Upper lobe of left lung (tissue), 6 donors: ENCODE measurements at regions not wholly inside any gene's neighbourhood (a gene's known extent, or its start where the extent isn't known, plus 50 kb on each side); places are given as distances from the start of the nearest gene placed in this dataset.
"Not testable (repeated sequence)": the region's sequence is repeated elsewhere in the genome, so short reads cannot be mapped to it uniquely, and the experiment has no call there.

Experiments used
- ATAC-seq, 2 donors: fragments of 200-7000 bp; cut with Tn5 transposase; one replicate each; pipeline ENCODE4 v1.9.1; 2022; ENCODE audit warnings: mild to moderate bottlenecking in 2 of 2, moderate library complexity in 2 of 2; ENCODE audit not compliant: low FRiP score in 2 of 2
- DNase-seq, 2 donors: peaks; one replicate each; pipeline ENCODE4 v3.0.0-alpha.2; 2019 to 2020
- H3K27ac ChIP-seq, 4 donors: fragments of 200-600 bp; sonication (generic); one replicate each; pipeline ENCODE4 v1.5.1; 2016 to 2019
- H3K27me3 ChIP-seq, 4 donors: fragments of 200-600 bp; sonication (generic); one replicate each; pipeline ENCODE4 v1.5.1; 2017 to 2019
- H3K36me3 ChIP-seq, 4 donors: fragments of 200-600 bp; sonication (generic); one replicate each; pipeline ENCODE4 v1.5.1; 2016 to 2019
- H3K4me1 ChIP-seq, 4 donors: fragments of 200-600 bp; sonication (generic); one replicate each; pipeline ENCODE4 v1.5.1; 2018 to 2019
- H3K4me3 ChIP-seq, 4 donors: fragments of 200-600 bp; sonication (generic); one replicate each; pipeline ENCODE4 v1.5.1; 2017 to 2019; ENCODE audit warnings: mild to moderate bottlenecking in 2 of 4, moderate library complexity in 1 of 4
- H3K9me3 ChIP-seq, 4 donors: fragments of 200-600 bp; sonication (generic); one replicate each; pipeline ENCODE4 v1.5.1; 2018 to 2019
- CTCF ChIP-seq, 6 experiments: fragments of 450-650 bp in 4 of 6; fragments of 200-600 bp in 2 of 6; sonication (generic) in 2 of 6; IDR thresholded peaks; one replicate each; pipeline ENCODE4 v1.5.1; 2016 to 2019; ENCODE audit warnings: antibody characterized with exemption in 6 of 6
- EP300 ChIP-seq, 4 donors: sonication (generic); formaldehyde crosslinking; IDR thresholded peaks; one replicate each; pipeline ENCODE4 v1.5.1; 2017; ENCODE audit warnings: antibody characterized with exemption in 4 of 4, control low read depth in 2 of 4
- POLR2A ChIP-seq, 4 donors: fragments of 450-650 bp; IDR thresholded peaks; one replicate each; pipeline ENCODE4 v1.5.1; 2016 to 2017; ENCODE audit warnings: antibody characterized with exemption in 4 of 4, mild to moderate bottlenecking in 2 of 4
- POLR2AphosphoS5 ChIP-seq, 2 donors: sonication (generic); formaldehyde crosslinking; IDR thresholded peaks; one replicate each; pipeline ENCODE4 v1.5.1; 2017; ENCODE audit warnings: antibody characterized with exemption in 2 of 2
- WGBS, 2 donors: methylation state at CpG; one replicate each; pipeline ENCODE4 v1.1.5; 2017 to 2018; 5-methylcytosine and 5-hydroxymethylcytosine counted together
- donor health status: DM: no; HTN: no; CAD: no; lungs with moderate emphysema.
- donor health status: DM: no; HTN: yes; CAD: no; lungs with severe emphysema.

- Histone ChIP-seq H3K4me3 (no peak overlapping the region), H3K36me3 (no peaks in the 10 kb centered on the region), H3K9me3 (no peaks in the 10 kb centered on the region), H3K27me3 (no peaks in the 10 kb centered on the region), H3K27ac (no peak overlapping the region), H3K4me1 (peaks cover 0 to 5% (median 2%) of the 10 kb centered on the region in 4 donors)
- 97 to 100% methylated on average over 3 of the region's 3 CpGs for WGBS, 2 donors
- ATAC-seq (no peak), DNase-seq (no peak)
- TF ChIP-seq POLR2A (IDR thresholded peaks at IDR 0.05) = no peak
- no peak for TF ChIP-seq POLR2AphosphoS5 (IDR thresholded peaks at IDR 0.05)
- no peak for TF ChIP-seq EP300 (IDR thresholded peaks at IDR 0.05)
- TF ChIP-seq CTCF (IDR thresholded peaks at IDR 0.05) = no peak
These were observed 75.3 kb upstream of the TGFBR2 start for GRCh38 chr3:30531017-30531570.

DNA sequence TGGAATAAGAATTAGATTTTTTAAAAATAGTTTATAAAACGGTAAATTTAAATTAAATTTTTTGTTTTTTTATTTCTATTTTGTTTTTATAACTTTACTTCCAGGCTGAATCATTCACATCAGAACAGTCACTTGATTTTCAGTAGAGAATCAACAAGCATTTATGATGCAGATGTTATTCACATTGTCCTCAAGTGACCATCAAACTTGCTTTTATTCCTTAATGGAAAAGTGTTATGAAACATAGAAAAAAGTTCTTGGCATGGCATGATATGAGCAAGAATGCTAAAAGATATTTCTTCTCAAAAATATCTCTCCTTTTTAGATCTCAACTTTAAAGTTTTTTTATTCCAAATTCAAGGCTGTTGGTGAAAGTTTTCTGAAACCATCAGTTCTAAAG, 70.9 kb upstream of the TGFBR2 start:
- DNase-seq = no peak
- ATAC-seq = no peak
- 81 to 96% methylated on average over 1 of the region's 1 CpG for WGBS, 2 donors

GRCh38 chr3:30538791-30539190, 67.6 kb upstream of the TGFBR2 start:
- ATAC-seq = no peak

More for the DNA sequence above, 70.9 kb upstream of the TGFBR2 start:
- no peak for TF ChIP-seq CTCF (IDR thresholded peaks at IDR 0.05)
- no peak for TF ChIP-seq POLR2AphosphoS5 (IDR thresholded peaks at IDR 0.05)
- no peak for TF ChIP-seq EP300 (IDR thresholded peaks at IDR 0.05)
- TF ChIP-seq POLR2A (IDR thresholded peaks at IDR 0.05) = no peak
- H3K9me3 ChIP-seq = no peaks in the 10 kb centered on the region
- H3K36me3 ChIP-seq = no peaks in the 10 kb centered on the region
- no peaks in the 10 kb centered on the region for H3K27me3 ChIP-seq
- peaks cover 0 to 3% (median 0%) of the 10 kb centered on the region in 4 donors for H3K4me1 ChIP-seq
- H3K27ac ChIP-seq = no peak overlapping the region
- no peak overlapping the region for H3K4me3 ChIP-seq

GRCh38 chr3:30539206-30539605, 67.2 kb upstream of the TGFBR2 start:
- no peaks in the 10 kb centered on the region for H3K9me3 ChIP-seq
- TF ChIP-seq EP300 (IDR thresholded peaks at IDR 0.05) = no peak
- TF ChIP-seq CTCF (IDR thresholded peaks at IDR 0.05) = no peak
- TF ChIP-seq POLR2A (IDR thresholded peaks at IDR 0.05) = no peak
- TF ChIP-seq POLR2AphosphoS5 (IDR thresholded peaks at IDR 0.05) = no peak
- H3K4me3 ChIP-seq = no peak overlapping the region
- peaks cover 0 to 3% (median 0%) of the 10 kb centered on the region in 4 donors for H3K4me1 ChIP-seq
- no peak overlapping the region for H3K27ac ChIP-seq
- no peaks in the 10 kb centered on the region for H3K36me3 ChIP-seq
- ATAC-seq = no peak
- DNase-seq = no peak
- no peaks in the 10 kb centered on the region for H3K27me3 ChIP-seq
- 68 to 72% methylated on average over 4 of the region's 4 CpGs for WGBS, 2 donors

More at GRCh38 chr3:30538791-30539190, 67.6 kb upstream of the TGFBR2 start:
- Histone ChIP-seq H3K27ac (no peak overlapping the region), H3K4me1 (peaks cover 0 to 3% (median 0%) of the 10 kb centered on the region in 4 donors), H3K27me3 (no peaks in the 10 kb centered on the region), H3K36me3 (no peaks in the 10 kb centered on the region), H3K9me3 (no peaks in the 10 kb centered on the region), H3K4me3 (no peak overlapping the region)
- no peak for DNase-seq
- WGBS, 2 donors = 67 to 71% methylated on average over 1 of the region's 1 CpG
- TF ChIP-seq POLR2AphosphoS5 (IDR thresholded peaks at IDR 0.05) = no peak
- TF ChIP-seq POLR2A (IDR thresholded peaks at IDR 0.05) = no peak
- no peak for TF ChIP-seq EP300 (IDR thresholded peaks at IDR 0.05)
- TF ChIP-seq CTCF (IDR thresholded peaks at IDR 0.05) = no peak

DNA sequence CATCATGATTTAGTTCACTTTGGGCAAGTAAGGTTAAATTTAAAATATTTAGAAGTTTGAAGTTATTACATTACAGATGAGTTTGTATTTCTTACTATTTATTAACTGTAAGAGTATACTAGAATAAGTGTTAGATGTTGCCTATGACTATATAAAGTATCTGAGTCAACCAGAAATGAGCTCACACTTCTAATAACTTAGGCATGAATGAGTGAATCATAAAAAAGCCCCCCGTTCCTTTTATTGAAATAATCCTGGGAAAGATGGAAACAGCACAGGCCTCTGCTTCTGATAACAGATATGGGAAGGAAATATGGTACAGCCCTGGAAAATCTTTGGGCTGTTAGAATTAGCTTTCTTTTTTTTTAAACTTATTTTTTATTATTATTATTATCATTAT, 66.6 kb upstream of the TGFBR2 start:
- DNase-seq (no peak), ATAC-seq (no peak)
- Histone ChIP-seq H3K4me3 (no peak overlapping the region), H3K4me1 (peaks cover 0 to 8% (median 2%) of the 10 kb centered on the region in 4 donors), H3K9me3 (no peaks in the 10 kb centered on the region), H3K27ac (no peak overlapping the region), H3K36me3 (no peaks in the 10 kb centered on the region), H3K27me3 (no peaks in the 10 kb centered on the region)
- WGBS, 2 donors = 71 to 90% methylated on average over 1 of the region's 1 CpG
- TF ChIP-seq POLR2AphosphoS5 (IDR thresholded peaks at IDR 0.05) (no peak), EP300 (IDR thresholded peaks at IDR 0.05) (no peak), CTCF (IDR thresholded peaks at IDR 0.05) (no peak), POLR2A (IDR thresholded peaks at IDR 0.05) (no peak)

- not testable (repeated sequence) for H3K36me3 ChIP-seq, ATAC-seq, DNase-seq, H3K9me3 ChIP-seq, H3K4me3 ChIP-seq, H3K27ac ChIP-seq, H3K27me3 ChIP-seq
- peaks cover 0 to 11% (median 3%) of the 10 kb centered on the region in 4 donors for H3K4me1 ChIP-seq
These were observed 65.2 kb upstream of the TGFBR2 start for GRCh38 chr3:30541156-30541555.
